ENCODE measurements at regions not wholly inside any gene's neighbourhood (a gene's known extent, or its start where the extent isn't known, plus 50 kb on each side); places are given as distances from the start of the nearest gene placed in this dataset.

DNA sequence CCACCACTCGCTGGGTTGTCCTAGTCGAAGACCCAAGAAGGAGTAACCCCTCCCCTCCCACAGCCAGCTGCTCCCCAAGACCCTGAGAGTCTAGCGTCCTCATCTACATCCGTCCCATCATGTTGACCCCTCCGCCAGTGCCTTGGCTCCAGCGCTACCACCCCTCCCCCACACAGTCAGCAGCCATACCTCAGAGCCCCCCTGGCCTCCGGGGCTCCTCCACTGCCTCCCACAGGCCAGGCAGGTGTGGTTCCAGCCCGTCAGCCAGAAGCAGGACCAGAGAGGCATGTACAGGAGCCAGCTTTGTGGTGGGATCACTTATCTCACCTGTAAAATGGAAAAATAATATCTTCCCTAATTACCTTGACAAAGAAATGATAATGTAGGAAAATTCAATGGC is 51.5 kb upstream of the PHF21B start:
- H3K36me3 ChIP-seq (ENCODE audit: insufficient read depth, low read length), result no peaks in the 10 kb centered on the region
- no peak overlapping the region for H3K4me3 ChIP-seq (ENCODE audit: low read length in 2 of 2)
- intact Hi-C loops (cut with micrococcal nuclease), result no loop called here
- peaks cover 8 to 10% of the 10 kb centered on the region in 2 donors for H3K27me3 Mint-ChIP-seq
- no peaks in the 10 kb centered on the region for H3K9me3 Mint-ChIP-seq
- CTCF ChIA-PET (ENCODE audit: partially characterized antibody), result no interaction called here
- no peaks in the 10 kb centered on the region for H3K9me3 ChIP-seq (ENCODE audit: control insufficient read depth in 1 of 2, low read length in 2 of 2)
- H3K27me3 ChIP-seq (ENCODE audit: insufficient read depth, low read length), result no peaks in the 10 kb centered on the region
- H3K27ac ChIP-seq (ENCODE audit: low read depth, low read length), result no peak overlapping the region
- no peaks in the 10 kb centered on the region for H3K4me1 Mint-ChIP-seq
- no peaks in the 10 kb centered on the region for H3K36me3 Mint-ChIP-seq
- no peaks in the 10 kb centered on the region for H3K4me1 ChIP-seq (ENCODE audit: insufficient read depth, low read length)
- no peak overlapping the region for H3K27ac Mint-ChIP-seq
- no peak for DNase-seq
- POLR2A ChIA-PET (ENCODE audit: partially characterized antibody), result no interaction called here
- no peak overlapping the region for H3K4me3 Mint-ChIP-seq

DNA sequence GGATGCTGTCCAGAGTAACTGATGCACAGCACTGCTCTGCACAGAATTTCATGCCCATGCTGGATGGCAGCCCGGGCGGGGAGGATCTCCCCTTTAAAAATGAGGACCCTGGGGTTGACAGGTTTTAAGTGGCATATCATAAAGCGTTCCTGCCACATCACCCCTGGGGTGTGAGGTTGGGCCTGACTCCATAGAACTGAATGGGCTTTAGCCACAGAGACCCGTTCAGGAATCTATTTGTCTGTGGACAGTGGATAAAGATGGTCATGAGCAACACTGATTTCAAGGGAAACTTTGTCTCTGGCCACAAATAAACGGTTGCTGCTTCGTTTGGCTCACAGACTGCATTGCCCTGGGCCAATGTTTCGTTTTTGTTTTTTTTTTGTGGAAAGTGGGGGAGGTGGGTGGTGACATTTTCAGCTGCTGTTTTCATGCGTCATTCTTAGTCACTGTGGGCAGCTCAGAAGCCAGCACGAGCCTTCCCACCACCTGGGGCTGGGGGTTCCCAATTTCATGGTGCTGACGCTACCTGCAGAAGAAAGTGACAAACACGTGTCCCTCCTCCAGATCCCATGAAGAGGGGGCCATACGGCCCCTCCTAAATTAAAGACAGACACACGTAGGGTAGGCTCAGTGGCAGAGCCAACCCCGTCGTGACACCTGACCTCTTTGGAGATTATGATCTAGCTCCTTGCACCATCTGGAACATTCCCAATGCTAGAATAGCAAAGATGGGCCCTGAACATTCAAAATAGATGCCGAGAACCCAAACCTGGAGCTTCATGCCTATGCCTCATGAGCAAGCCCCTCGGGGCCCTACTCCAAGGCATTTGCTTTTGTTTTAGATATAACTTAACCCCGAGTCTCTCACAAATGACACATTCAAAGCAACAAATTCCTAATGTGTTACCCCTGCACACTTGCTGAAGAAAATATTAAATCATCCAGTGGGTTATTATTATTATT is 54.8 kb upstream of the PHF21B start:
- Histone ChIP-seq H3K27ac (ENCODE audit: low read depth, low read length) (no peak overlapping the region), H3K36me3 (ENCODE audit: insufficient read depth, low read length) (no peaks in the 10 kb centered on the region), H3K4me3 (ENCODE audit: low read length in 2 of 2) (no peak overlapping the region), H3K9me3 (ENCODE audit: control insufficient read depth in 1 of 2, low read length in 2 of 2) (no peaks in the 10 kb centered on the region), H3K27me3 (ENCODE audit: insufficient read depth, low read length) (peaks cover 3% of the 10 kb centered on the region), H3K4me1 (ENCODE audit: insufficient read depth, low read length) (no peaks in the 10 kb centered on the region)
- no peaks in the 10 kb centered on the region for H3K4me1 Mint-ChIP-seq
- H3K36me3 Mint-ChIP-seq, result no peaks in the 10 kb centered on the region
- H3K4me3 Mint-ChIP-seq, result no peak overlapping the region
- H3K27me3 Mint-ChIP-seq, result peaks cover 9 to 12% of the 10 kb centered on the region in 2 donors
- H3K27ac Mint-ChIP-seq, result no peak overlapping the region
- ChIA-PET POLR2A (ENCODE audit: partially characterized antibody) (no interaction called here), CTCF (ENCODE audit: partially characterized antibody) (no interaction called here)
- H3K9me3 Mint-ChIP-seq, result peaks cover 0 to 4% (median 0%) of the 10 kb centered on the region in 8 donors
- intact Hi-C loops (cut with micrococcal nuclease), result no loop called here
- DNase-seq, result no peak

DNA sequence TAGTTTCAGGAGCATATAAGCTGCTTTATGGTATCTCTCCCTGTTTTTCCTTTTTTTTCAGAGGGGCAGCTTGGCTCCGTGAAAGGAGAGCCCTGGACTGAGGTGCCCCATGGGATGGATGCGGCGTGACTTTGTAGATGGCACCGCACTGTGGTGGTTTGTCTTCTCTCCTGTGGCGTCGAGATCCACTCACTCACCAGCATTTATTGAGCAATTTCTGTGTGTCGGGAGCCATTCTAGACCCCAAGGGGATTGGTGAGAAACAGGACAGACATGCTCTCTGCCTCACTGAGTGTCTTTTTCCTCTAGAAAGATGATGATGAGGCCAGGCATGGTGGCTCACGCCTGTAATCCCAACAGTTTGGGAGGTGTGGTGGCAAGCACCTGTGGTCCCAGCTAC is 55.9 kb upstream of the PHF21B start:
- no peak for DNase-seq
- H3K4me3 Mint-ChIP-seq, result no peak overlapping the region
- peaks cover 3% of the 10 kb centered on the region for H3K27me3 ChIP-seq (ENCODE audit: insufficient read depth, low read length)
- H3K36me3 Mint-ChIP-seq, result no peaks in the 10 kb centered on the region
- H3K4me3 ChIP-seq (ENCODE audit: low read length in 2 of 2), result no peak overlapping the region
- POLR2A ChIA-PET (ENCODE audit: partially characterized antibody), result no interaction called here
- CTCF ChIA-PET (ENCODE audit: partially characterized antibody), result no interaction called here
- H3K4me1 ChIP-seq (ENCODE audit: insufficient read depth, low read length), result no peaks in the 10 kb centered on the region
- H3K9me3 ChIP-seq (ENCODE audit: control insufficient read depth in 1 of 2, low read length in 2 of 2), result no peaks in the 10 kb centered on the region
- H3K27ac ChIP-seq (ENCODE audit: low read depth, low read length), result no peak overlapping the region
- intact Hi-C loops (cut with micrococcal nuclease), result no loop called here
- peaks cover 0 to 4% (median 0%) of the 10 kb centered on the region in 8 donors for H3K9me3 Mint-ChIP-seq
- H3K27ac Mint-ChIP-seq, result no peak overlapping the region
- peaks cover 10 to 12% of the 10 kb centered on the region in 2 donors for H3K27me3 Mint-ChIP-seq
- H3K36me3 ChIP-seq (ENCODE audit: insufficient read depth, low read length), result no peaks in the 10 kb centered on the region
- no peaks in the 10 kb centered on the region for H3K4me1 Mint-ChIP-seq

DNA sequence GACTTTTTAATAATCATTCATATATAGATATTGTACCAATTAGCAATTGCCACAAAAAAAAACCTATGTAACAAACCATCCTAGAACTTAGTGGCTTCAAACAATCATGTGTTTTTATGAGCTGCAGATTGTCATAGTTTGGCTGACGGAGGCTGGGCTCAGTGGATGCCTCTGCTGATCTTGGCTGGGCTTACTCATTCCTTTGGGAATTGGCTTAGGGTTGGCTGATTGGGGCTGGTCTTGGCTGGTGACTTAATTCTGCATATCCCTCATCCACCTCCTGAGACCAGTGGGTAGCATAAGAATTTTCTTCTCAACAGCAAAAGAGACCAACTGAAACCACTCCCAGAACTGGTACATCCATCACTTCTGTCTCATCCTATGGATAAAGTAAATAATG is 57.9 kb upstream of the PHF21B start:
- no peak overlapping the region for H3K4me3 Mint-ChIP-seq
- no peak for DNase-seq
- H3K36me3 Mint-ChIP-seq, result no peaks in the 10 kb centered on the region
- no peak overlapping the region for H3K27ac ChIP-seq (ENCODE audit: low read depth, low read length)
- CTCF ChIA-PET (ENCODE audit: partially characterized antibody), result no interaction called here
- H3K27me3 ChIP-seq (ENCODE audit: insufficient read depth, low read length), result peaks cover 3% of the 10 kb centered on the region
- H3K4me3 ChIP-seq (ENCODE audit: low read length in 2 of 2), result no peak overlapping the region
- H3K9me3 Mint-ChIP-seq, result peaks cover 0 to 4% (median 0%) of the 10 kb centered on the region in 8 donors
- H3K9me3 ChIP-seq (ENCODE audit: control insufficient read depth in 1 of 2, low read length in 2 of 2), result no peaks in the 10 kb centered on the region
- no peaks in the 10 kb centered on the region for H3K4me1 ChIP-seq (ENCODE audit: insufficient read depth, low read length)
- no peaks in the 10 kb centered on the region for H3K4me1 Mint-ChIP-seq
- peaks cover 20% of the 10 kb centered on the region in 2 donors for H3K27me3 Mint-ChIP-seq
- H3K36me3 ChIP-seq (ENCODE audit: insufficient read depth, low read length), result no peaks in the 10 kb centered on the region
- intact Hi-C loops (cut with micrococcal nuclease), result no loop called here
- POLR2A ChIA-PET (ENCODE audit: partially characterized antibody), result no interaction called here
- no peak overlapping the region for H3K27ac Mint-ChIP-seq

DNA sequence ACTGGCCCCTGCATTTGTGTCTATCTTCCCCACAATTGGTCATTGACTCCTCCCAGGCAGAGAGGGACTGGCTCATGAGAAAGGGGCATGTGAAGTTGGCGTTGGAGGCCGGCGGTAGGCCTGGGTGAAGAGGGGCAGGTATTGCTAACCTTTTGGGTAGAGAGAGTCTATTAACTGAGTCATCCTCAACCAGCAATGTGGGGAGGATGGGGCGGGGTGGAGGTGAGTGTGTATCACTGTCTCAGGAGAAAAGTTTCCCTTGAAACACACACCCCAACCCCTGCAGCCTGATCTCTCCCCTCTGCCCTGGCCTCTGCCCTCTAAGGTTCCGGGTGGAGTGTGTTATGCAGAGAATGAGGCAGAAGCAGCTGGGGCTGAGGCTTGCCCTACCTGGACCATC is 60.1 kb upstream of the PHF21B start:
- Histone ChIP-seq H3K36me3 (ENCODE audit: insufficient read depth, low read length) (no peaks in the 10 kb centered on the region), H3K27me3 (ENCODE audit: insufficient read depth, low read length) (peaks cover 3% of the 10 kb centered on the region), H3K4me1 (ENCODE audit: insufficient read depth, low read length) (no peaks in the 10 kb centered on the region), H3K9me3 (ENCODE audit: control insufficient read depth in 1 of 2, low read length in 2 of 2) (no peaks in the 10 kb centered on the region), H3K27ac (ENCODE audit: low read depth, low read length) (no peak overlapping the region), H3K4me3 (ENCODE audit: low read length in 2 of 2) (no peak overlapping the region)
- H3K4me3 Mint-ChIP-seq, result no peak overlapping the region
- H3K9me3 Mint-ChIP-seq, result peaks cover 0 to 4% (median 0%) of the 10 kb centered on the region in 8 donors
- POLR2A ChIA-PET (ENCODE audit: partially characterized antibody), result no interaction called here
- H3K36me3 Mint-ChIP-seq, result no peaks in the 10 kb centered on the region
- no peaks in the 10 kb centered on the region for H3K4me1 Mint-ChIP-seq
- CTCF ChIA-PET (ENCODE audit: partially characterized antibody), result no interaction called here
- H3K27ac Mint-ChIP-seq, result no peak overlapping the region
- DNase-seq, result no peak
- peaks cover 27% of the 10 kb centered on the region in 2 donors for H3K27me3 Mint-ChIP-seq
- intact Hi-C loops (cut with micrococcal nuclease), result no loop called here

DNA sequence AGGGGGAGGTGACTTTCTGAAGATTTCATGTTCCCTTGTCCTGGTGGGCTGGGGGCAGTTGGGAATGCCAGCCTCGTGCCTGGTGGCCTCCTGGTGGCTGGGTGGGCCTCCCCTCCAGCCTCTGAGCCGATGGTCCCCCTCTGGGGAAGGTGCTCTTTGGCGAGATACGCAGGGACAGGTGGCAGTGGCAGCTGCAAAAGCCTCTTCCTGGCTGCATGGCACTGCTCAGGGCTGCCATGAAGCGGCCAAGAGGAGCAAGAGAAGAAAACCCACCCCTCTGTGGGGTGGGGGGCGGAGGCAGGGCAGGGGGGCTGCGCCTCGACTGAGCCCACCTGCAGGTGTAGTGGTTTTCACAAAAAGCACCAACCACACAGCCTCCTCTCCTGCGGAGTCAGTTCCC is 61.8 kb upstream of the PHF21B start:
- CTCF ChIA-PET (ENCODE audit: partially characterized antibody), result no interaction called here
- peaks cover 30 to 34% of the 10 kb centered on the region in 2 donors for H3K27me3 Mint-ChIP-seq
- H3K9me3 Mint-ChIP-seq, result peaks cover 0 to 4% (median 0%) of the 10 kb centered on the region in 8 donors

DNA sequence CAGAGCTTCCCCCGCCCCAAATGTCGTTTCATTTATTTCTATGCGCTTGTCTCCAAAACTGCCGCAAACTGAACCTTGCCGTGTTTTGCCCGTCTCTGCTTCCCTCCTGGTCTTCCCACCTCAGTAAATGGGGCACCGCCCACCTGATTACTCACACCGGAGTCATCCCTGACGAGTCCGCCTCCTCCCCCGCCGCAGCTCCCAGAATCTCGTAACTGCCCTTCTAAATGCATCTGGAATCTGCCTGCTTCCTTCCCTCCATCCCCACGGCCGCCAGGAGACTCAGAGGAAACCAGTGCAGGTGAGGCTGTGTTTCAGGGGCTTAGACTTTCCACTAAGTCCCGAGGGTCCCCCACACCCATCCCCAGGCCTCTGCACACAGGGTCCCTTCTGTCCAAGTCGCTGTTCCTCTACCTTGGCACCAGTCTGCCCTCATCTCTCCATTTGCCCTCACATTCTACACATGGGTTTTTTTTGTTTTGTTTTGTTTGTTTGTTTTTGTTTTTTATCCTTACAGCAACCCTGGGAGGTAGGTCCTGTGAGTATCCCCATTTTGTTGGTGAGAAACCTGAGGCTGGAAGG is 62.6 kb upstream of the PHF21B start:
- no peak overlapping the region for H3K4me3 Mint-ChIP-seq
- H3K36me3 ChIP-seq (ENCODE audit: insufficient read depth, low read length), result no peaks in the 10 kb centered on the region
- CTCF ChIA-PET (ENCODE audit: partially characterized antibody), result no interaction called here
- H3K27ac Mint-ChIP-seq, result no peak overlapping the region
- H3K36me3 Mint-ChIP-seq, result no peaks in the 10 kb centered on the region
- no peaks in the 10 kb centered on the region for H3K4me1 Mint-ChIP-seq
- intact Hi-C loops (cut with micrococcal nuclease), result no loop called here
- H3K4me1 ChIP-seq (ENCODE audit: insufficient read depth, low read length), result no peaks in the 10 kb centered on the region
- H3K9me3 ChIP-seq (ENCODE audit: control insufficient read depth in 1 of 2, low read length in 2 of 2), result no peaks in the 10 kb centered on the region
- POLR2A ChIA-PET (ENCODE audit: partially characterized antibody), result no interaction called here
- H3K27ac ChIP-seq (ENCODE audit: low read depth, low read length), result no peak overlapping the region
- no peak for DNase-seq
- H3K27me3 Mint-ChIP-seq, result peaks cover 33 to 37% of the 10 kb centered on the region in 2 donors
- no peak overlapping the region for H3K4me3 ChIP-seq (ENCODE audit: low read length in 2 of 2)
- H3K27me3 ChIP-seq (ENCODE audit: insufficient read depth, low read length), result no peaks in the 10 kb centered on the region
- peaks cover 0 to 4% (median 0%) of the 10 kb centered on the region in 8 donors for H3K9me3 Mint-ChIP-seq

More for the DNA sequence above, 61.8 kb upstream of the PHF21B start:
- Mint-ChIP-seq H3K27ac (no peak overlapping the region), H3K4me3 (no peak overlapping the region), H3K36me3 (no peaks in the 10 kb centered on the region), H3K4me1 (no peaks in the 10 kb centered on the region)
- no peaks in the 10 kb centered on the region for H3K4me1 ChIP-seq (ENCODE audit: insufficient read depth, low read length)
- POLR2A ChIA-PET (ENCODE audit: partially characterized antibody), result no interaction called here
- DNase-seq, result no peak
- H3K4me3 ChIP-seq (ENCODE audit: low read length in 2 of 2), result no peak overlapping the region
- no peaks in the 10 kb centered on the region for H3K36me3 ChIP-seq (ENCODE audit: insufficient read depth, low read length)
- H3K27me3 ChIP-seq (ENCODE audit: insufficient read depth, low read length), result peaks cover 1% of the 10 kb centered on the region
- intact Hi-C loops (cut with micrococcal nuclease), result no loop called here
- no peaks in the 10 kb centered on the region for H3K9me3 ChIP-seq (ENCODE audit: control insufficient read depth in 1 of 2, low read length in 2 of 2)
- no peak overlapping the region for H3K27ac ChIP-seq (ENCODE audit: low read depth, low read length)

Data from CD4-positive, alpha-beta memory T cell (primary cell).